Kidney glomerular epithelial cell (primary cell): ENCODE measurements at regions not wholly inside any gene's neighbourhood (a gene's known extent, or its start where the extent isn't known, plus 50 kb on each side); places are given as distances from the start of the nearest gene placed in this dataset.

ENCODE experiments used
- DNase-seq: peaks from one replicate; lab custom pipeline; 2025; lab: John Stamatoyannopoulos, UW

DNA sequence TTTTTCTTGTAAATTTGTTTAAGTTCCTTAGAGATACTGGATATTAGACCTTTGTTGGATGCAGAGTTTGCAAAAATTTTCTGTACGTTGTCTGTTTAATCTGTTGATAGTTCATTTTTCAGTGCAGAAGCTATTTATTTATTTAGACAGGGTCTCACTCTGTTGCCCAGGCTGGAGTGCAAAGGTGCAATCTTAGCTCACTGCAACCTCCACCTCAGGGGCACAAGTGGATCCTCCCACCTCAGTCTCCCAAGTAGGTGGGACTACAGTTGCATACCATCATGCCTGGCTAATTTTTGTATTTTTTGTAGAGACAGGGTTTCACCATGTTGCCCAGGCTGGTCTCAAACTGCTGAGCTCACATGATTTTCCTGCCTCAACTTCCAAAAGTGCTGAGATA lies 568.2 kb upstream of the REG3G start:
- no peak for DNase-seq

GRCh38 chr2:78465707-78466106 lies 559.8 kb upstream of the REG3G start:
- DNase-seq, result no peak

GRCh38 chr2:78476619-78477229 lies 548.8 kb upstream of the REG3G start:
- DNase-seq, result no peak

DNA sequence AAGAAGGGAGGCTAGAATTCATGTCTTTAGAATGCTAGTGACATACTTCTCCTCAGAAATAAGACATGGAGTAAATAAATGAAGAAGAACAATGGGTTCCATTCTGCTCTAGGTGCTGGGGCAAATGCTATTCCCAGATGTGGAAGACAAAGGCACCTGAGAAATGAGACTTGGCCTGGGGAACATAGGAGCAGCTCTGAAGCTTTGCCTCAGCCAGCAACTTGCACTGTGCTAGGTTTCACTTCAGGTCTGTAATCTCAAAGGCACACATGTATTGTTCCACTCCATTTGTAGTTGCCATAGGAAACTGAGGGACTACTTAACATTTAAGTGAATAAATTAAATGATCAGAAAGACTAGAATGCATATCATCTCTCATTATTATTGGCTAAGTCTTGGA lies 538.9 kb upstream of the REG3G start:
- no peak for DNase-seq

DNA sequence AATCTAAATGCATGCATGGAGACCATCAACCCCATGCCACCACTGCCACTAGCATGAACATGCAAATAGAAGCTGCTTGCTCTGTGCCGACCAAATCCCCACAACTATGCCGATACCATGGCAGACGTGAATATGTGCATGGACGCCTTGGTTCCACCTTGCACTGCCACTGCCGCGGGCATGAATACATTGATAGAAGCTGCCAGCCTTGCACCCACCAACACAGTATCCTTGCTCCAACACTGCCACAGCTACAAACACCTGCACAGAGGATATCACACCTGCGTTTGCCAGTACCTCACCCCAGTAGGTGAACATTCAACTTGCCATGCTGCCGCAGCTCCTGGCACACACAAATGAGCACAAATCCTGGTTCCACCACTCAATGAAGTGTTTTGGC lies 527.4 kb upstream of the REG3G start:
- DNase-seq, result no peak

- DNase-seq, result no peak
Measured at GRCh38 chr2:78506301-78506700, 519.2 kb upstream of the REG3G start.

DNA sequence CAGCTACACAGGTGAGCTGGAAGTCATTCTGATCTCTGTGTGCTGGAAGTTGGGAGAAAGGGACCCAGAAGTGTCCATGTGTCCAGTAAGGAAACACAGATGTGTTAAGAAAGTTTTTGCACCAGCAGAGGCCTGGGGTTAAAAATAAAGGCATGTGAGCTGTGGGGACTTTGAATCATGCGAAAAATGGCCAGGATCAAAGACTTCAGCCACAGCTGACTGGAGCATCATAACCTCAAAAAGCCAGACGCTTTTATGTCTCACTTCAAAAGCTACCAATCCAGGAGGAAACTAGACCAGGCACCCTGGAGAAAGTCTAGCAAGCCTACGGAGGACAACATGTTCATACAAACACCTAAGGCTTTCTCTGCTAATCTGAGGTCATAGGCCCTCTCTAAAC lies 503.6 kb upstream of the REG3G start:
- DNase-seq, result no peak

DNA sequence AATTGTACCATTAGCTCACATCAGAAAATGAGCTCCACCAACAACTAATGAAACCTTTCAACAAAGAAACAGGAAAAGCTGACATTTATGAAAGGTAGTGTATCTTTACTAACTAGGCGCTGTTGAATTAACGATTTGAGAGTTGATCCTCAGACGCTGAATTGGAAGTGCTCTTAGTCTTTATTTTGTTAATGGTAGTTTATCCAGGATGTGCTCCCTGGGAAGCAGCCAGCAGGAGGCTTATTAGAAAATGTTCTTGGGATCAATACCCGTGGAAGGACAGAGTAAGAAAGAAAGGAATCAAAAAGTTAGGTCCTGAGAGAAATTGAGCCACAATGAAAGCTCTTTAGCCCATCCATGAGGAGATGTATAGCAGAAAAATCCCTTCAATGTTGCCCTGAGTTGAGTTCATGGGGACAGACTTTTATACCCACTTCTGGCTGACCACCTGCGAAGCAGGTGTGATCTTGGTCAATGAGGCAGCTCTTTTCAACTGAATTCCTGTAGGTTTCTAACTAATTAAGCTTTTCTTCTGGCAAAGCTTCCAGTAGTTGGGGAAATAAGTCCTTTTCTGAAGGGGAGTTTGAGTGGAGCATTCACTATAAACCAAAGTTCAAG lies 492.6 kb upstream of the REG3G start:
- no peak for DNase-seq

DNA sequence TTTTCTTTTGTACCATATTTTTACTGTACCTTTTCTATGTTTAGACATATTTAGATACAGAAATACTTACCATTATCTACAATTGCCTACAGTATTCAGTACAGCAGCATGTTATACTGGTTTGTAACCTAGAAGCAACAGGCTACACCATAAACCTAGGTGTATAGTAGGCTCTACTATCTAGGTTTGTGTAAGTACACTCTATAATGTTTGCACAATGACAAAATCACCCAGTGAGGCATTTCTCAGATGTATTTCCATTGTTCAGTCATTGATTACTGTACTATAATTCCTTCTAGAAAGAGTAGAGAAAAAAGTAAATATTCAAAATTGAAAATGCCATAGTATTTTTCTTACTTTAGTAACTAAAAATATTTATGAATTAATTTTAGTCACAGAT lies 490.1 kb upstream of the REG3G start:
- DNase-seq, result no peak

GRCh38 chr2:78538322-78538721 lies 487.2 kb upstream of the REG3G start:
- DNase-seq, result no peak

GRCh38 chr2:78540255-78540654 lies 485.2 kb upstream of the REG3G start:
- no peak for DNase-seq

GRCh38 chr2:78541088-78541450 lies 484.4 kb upstream of the REG3G start:
- DNase-seq, result no peak

DNA sequence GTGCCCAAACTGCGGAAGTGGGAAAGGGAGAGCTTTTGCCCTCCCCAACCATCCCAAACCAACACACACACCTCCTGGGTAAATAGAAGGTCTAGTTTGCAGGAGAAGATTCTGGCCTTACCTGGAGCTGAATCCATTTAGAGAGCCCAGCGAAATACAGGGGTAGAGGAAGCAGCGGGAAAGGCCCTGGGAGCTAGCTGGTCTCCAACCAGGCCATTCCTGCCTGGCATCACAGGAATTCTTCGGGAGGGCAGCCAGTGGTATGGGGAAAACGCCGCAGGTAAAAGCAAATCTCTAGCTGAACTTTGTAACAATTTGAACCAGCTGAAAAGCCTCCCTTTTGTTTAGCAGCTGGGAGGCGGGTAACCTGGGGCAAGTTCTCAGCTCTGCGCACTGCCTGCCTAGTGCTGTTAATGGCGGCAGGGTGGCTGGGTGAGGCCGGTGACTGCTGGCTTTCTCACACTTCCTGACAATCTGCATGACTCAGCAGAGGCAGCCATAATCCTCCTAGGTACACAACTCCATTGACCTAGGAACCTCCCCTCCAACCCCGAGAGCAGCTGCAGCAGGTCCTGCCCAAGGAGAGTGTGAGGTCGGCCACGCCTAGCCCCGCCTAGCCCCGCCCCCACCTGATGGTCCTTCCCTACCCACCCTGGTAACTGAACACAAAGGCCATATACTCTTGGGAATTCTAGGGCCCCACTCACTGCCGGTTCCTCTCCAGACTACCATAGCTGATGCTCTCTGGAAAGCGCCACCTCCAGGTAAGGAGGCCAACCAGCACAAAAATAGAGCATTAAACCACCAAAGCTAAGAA lies 483.8 kb upstream of the REG3G start:
- DNase-seq, result no peak

DNA sequence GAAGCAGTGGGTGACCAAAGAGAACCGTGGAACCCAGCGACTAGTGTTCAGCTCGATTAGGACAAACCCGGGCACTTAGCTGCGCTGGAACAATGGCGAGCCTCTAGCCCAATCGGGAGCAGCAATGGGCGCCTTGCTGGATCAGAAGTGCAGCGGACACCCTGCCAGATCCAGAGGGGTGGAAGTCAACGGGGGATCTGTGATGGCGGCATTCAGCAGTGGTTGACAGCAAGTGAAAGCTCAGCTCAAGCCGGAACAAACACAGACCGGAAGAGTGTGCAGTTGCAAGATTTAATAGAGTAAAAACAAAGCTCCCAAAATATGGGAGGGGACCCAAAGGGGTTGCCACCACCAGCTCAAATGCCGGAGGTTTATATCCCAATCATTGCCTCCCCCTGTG lies 478.7 kb upstream of the REG3G start:
- no peak for DNase-seq

DNA sequence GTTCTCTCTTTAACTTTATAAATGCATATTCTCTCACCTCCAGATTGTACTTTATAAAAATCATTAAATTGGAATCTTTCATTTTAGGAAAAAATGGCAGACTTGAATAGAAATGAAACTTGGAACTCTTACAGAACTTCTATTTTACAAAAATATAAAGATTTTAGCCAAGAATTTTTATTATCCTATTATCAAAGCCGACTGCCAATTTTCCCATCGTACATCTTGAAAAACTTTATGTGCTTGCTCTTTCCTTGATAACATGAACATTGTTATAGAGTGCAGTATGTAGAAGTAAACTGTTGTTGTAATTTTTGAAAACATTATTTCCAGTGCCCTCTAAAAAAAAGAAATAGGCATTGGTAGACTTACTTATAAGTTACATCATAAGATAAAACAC lies 475.7 kb upstream of the REG3G start:
- DNase-seq, result no peak

- no peak for DNase-seq
Measured at GRCh38 chr2:78553866-78554647, 471.4 kb upstream of the REG3G start.

GRCh38 chr2:78561876-78562275 lies 463.6 kb upstream of the REG3G start:
- no peak for DNase-seq

DNA sequence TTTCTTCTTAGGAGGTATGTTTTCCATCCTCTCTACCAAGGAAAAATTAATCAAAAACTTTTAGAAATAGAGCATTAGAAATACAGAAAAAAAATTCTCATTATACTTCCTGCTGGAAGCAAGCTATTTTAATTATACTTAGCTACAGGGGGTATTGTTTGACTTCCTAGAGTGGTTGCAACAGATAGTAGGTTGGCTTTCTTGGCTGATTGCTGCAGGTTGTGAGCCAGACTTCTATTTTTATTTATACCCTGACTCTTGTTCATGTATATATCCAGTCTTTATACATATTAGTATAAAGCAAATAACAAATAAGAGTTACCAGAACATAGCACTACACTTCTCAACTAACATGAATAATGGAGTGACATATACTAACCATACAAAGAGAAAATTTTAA lies 460.8 kb upstream of the REG3G start:
- no peak for DNase-seq

DNA sequence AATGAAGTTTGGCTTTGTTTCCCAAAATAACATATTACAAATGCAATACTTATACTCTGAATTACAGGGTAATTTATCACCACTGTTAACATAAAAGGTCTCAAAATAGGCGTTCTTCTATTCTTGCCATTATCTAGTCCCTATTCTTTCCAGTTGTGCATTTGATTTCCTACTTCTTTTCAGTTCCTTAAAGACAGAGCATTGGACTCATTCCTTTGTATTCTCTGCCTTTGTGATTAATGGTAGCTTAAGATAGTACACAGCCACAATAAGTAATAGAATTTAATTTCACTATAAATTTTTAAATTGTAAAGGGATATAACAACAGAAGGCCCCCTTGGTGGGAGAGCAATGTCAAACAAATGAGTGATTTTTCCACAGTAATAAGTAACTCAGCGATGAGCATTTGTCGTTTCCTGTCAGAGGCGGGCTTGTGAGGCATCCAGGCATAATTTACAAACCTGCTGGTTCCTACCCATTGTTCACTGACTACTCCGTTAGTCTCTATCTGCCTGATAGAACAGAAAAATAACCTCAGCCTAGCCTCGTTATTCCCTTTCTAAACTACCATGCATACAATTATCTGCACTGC lies 456.6 kb upstream of the REG3G start:
- no peak for DNase-seq

DNA sequence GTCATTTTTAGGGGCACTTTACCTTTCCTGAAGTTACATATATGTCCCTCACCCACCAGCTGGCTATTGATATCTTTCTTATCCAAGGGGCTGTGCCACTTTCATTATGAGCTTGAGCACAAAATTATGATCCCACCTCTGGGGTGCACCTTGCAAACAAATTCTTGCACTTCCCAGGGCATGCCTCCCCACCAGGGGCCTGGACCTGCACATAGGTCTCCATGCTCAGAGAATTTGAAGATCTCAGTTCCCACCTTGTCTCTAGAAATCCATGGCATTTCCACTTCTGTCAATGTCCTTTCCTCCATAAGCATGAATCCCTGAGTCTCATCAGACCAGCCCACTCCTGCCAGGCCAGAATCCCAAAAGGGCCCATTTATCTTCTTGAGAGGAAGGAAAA lies 449.1 kb upstream of the REG3G start:
- no peak for DNase-seq

DNA sequence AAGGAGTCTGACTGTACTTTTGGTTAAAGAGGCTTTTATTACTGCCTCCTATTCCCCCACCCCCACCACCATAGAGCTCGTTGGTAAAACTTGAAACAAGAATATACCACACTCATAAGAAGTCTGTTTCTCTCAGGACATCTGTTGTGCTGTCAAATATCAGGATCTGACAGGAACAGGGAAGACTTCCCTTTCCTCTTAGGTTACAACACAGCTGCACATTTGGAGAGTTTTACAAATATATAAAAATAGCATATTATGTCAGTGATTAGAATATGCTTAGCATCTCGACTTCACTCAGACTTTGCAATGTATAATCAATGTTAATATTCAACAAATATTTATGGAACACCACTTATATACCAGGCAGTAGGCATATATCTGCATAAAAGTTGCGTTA lies 439.6 kb upstream of the REG3G start:
- no peak for DNase-seq

GRCh38 chr2:78586316-78586715 lies 439.2 kb upstream of the REG3G start:
- no peak for DNase-seq
